ENCODE measurements at regions not wholly inside any gene's neighbourhood (a gene's known extent, or its start where the extent isn't known, plus 50 kb on each side); places are given as distances from the start of the nearest gene placed in this dataset.

GRCh38 chr1:184215274-184215925, 163.9 kb downstream of the TSEN15 start:
- in situ Hi-C loops (cut with MboI; ENCODE audit: low sequenced_read_pairs) (no loop called here), dilution Hi-C loops (cut with HindIII; ENCODE audit: low sequenced_read_pairs, unreplicated experiment) (no loop called here), intact Hi-C loops (cut with micrococcal nuclease) (no loop called here)
- Histone ChIP-seq H3K4ac (ENCODE audit: low read depth, low read length) (no peak overlapping the region), H2BK15ac (ENCODE audit: low read depth, low read length) (no peak overlapping the region), H2AK9ac (replicated peaks; ENCODE audit: low read depth, low read length, poor library complexity) (no peak overlapping the region), H3K9ac (ENCODE audit: low read depth, low read length) (no peak overlapping the region), H4K5ac (ENCODE audit: low read depth, low read length) (no peak overlapping the region), H2AK5ac (ENCODE audit: low read depth, low read length) (no peak overlapping the region), H2BK5ac (ENCODE audit: low read depth, low read length, poor library complexity, severe bottlenecking) (no peak overlapping the region), H3K4me3 (ENCODE audit: insufficient read depth, low read depth, low read length) (no peak overlapping the region), H3K14ac (replicated peaks; ENCODE audit: low read depth, low read length) (no peak overlapping the region), H3K23ac (ENCODE audit: low read depth, low read length) (no peak overlapping the region), H4K20me1 (ENCODE audit: insufficient read depth, low read length) (no peaks in the 10 kb centered on the region), H3K27ac (ENCODE audit: insufficient read depth, low read length) (no peak overlapping the region), H3K9me1 (ENCODE audit: insufficient read depth, low read length) (peaks cover 3% of the 10 kb centered on the region; the same call in 1 of the 2 replicates), H3K36me3 (ENCODE audit: control insufficient read depth, insufficient read depth, low read length) (no peaks in the 10 kb centered on the region), H3K4me1 (ENCODE audit: control insufficient read depth, insufficient read depth, low read length) (peaks cover 5% of the 10 kb centered on the region), H2AFZ (replicated peaks; ENCODE audit: low read length, poor library complexity) (peak overlapping the region; percentile 14), H2BK20ac (ENCODE audit: low read depth, low read length) (no peak overlapping the region; the same call in 1 of the 2 replicates), H3K79me1 (ENCODE audit: low read depth in 1 of 2, low read length in 2 of 2) (no peaks in the 10 kb centered on the region), H2BK120ac (ENCODE audit: low read depth, low read length) (no peak overlapping the region), H3K18ac (ENCODE audit: low read depth, low read length) (no peak overlapping the region), H3K9me3 (ENCODE audit: control insufficient read depth, insufficient read depth, low read length) (no peaks in the 10 kb centered on the region), H3K56ac (ENCODE audit: extremely low read depth, insufficient read depth, low read length) (no peak overlapping the region), H3K4me2 (ENCODE audit: low read depth, low read length) (no peak overlapping the region), H4K91ac (ENCODE audit: insufficient read depth, low read depth, low read length) (no peak overlapping the region), H3K27me3 (ENCODE audit: control insufficient read depth, insufficient read depth, low read length) (no peaks in the 10 kb centered on the region), H4K8ac (ENCODE audit: low read depth in 2 of 2, low read length in 2 of 2) (no peak overlapping the region)
- TF ChIP-seq NFE2L2 (IDR thresholded peaks at IDR 0.05; ENCODE audit: low read depth, low read length) (no peak), BHLHE40 (IDR thresholded peaks at IDR 0.05; ENCODE audit: low read depth, low read length) (no peak), SMC3 (IDR thresholded peaks at IDR 0.05; ENCODE audit: low read depth, low read length) (no peak), ELK1 (IDR thresholded peaks at IDR 0.05; ENCODE audit: borderline replicate concordance, low read depth, low read length) (no peak), MXI1 (IDR thresholded peaks at IDR 0.05; ENCODE audit: borderline replicate concordance, low read depth, low read length) (no peak), FOS (IDR thresholded peaks at IDR 0.05; ENCODE audit: low read depth, low read length) (no peak), MAZ (IDR thresholded peaks at IDR 0.05; ENCODE audit: borderline replicate concordance, low read depth, low read length) (no peak), RFX5 (IDR thresholded peaks at IDR 0.05; ENCODE audit: low read depth, low read length) (no peak), RAD21 (IDR thresholded peaks at IDR 0.05; ENCODE audit: low read length) (no peak), CHD1 (IDR thresholded peaks at IDR 0.05; ENCODE audit: low read depth, low read length) (no peak), RCOR1 (IDR thresholded peaks at IDR 0.05; ENCODE audit: insufficient replicate concordance, low read length) (no peak), POLR2A (IDR thresholded peaks at IDR 0.05; ENCODE audit: low read depth, low read length) (no peak), MAFK (IDR thresholded peaks at IDR 0.05; ENCODE audit: low read depth, low read length) (no peak), CEBPB (IDR thresholded peaks at IDR 0.05; ENCODE audit: low read depth, low read length) (no peak)
- TF ChIP-seq, protein P1, sequence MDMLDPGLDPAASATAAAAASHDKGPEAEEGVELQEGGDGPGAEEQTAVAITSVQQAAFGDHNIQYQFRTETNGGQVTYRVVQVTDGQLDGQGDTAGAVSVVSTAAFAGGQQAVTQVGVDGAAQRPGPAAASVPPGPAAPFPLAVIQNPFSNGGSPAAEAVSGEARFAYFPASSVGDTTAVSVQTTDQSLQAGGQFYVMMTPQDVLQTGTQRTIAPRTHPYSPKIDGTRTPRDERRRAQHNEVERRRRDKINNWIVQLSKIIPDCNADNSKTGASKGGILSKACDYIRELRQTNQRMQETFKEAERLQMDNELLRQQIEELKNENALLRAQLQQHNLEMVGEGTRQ (IDR thresholded peaks at IDR 0.05; ENCODE audit: low read depth, low read length), result no peak
- TF ChIP-seq, protein P2, sequence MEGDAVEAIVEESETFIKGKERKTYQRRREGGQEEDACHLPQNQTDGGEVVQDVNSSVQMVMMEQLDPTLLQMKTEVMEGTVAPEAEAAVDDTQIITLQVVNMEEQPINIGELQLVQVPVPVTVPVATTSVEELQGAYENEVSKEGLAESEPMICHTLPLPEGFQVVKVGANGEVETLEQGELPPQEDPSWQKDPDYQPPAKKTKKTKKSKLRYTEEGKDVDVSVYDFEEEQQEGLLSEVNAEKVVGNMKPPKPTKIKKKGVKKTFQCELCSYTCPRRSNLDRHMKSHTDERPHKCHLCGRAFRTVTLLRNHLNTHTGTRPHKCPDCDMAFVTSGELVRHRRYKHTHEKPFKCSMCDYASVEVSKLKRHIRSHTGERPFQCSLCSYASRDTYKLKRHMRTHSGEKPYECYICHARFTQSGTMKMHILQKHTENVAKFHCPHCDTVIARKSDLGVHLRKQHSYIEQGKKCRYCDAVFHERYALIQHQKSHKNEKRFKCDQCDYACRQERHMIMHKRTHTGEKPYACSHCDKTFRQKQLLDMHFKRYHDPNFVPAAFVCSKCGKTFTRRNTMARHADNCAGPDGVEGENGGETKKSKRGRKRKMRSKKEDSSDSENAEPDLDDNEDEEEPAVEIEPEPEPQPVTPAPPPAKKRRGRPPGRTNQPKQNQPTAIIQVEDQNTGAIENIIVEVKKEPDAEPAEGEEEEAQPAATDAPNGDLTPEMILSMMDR (conservative IDR thresholded peaks at IDR 0.05; ENCODE audit: low read depth, low read length), result no peak
- BruUV-seq (replicated peaks), result no TSS peak
- POLR2A ChIA-PET (ENCODE audit: unreplicated experiment), result no interaction called here
- 29% methylated on average over 1 of the region's 6 CpGs; no CpG with 5 or more reads in 1 of the 2 experiments for WGBS, 2 experiments (ENCODE audit: extremely low coverage in 2 of 2, insufficient read length in 1 of 2)
- CTCF ChIA-PET, result no interaction called here
- ATAC-seq (ENCODE audit: low read depth) (no peak), DNase-seq (no peak)
